ENCODE measurements at regions not wholly inside any gene's neighbourhood (a gene's known extent, or its start where the extent isn't known, plus 50 kb on each side); places are given as distances from the start of the nearest gene placed in this dataset.

- Histone ChIP-seq H3K27ac (ENCODE audit: low read depth, low read length, poor library complexity, severe bottlenecking) (no peak overlapping the region), H3K9me2 (ENCODE audit: insufficient read depth, low read length) (no peaks in the 10 kb centered on the region), H3K4me2 (ENCODE audit: low read length) (no peak overlapping the region), H2AFZ (ENCODE audit: low read length) (no peak overlapping the region), H4K20me1 (ENCODE audit: insufficient read depth, low read length) (no peaks in the 10 kb centered on the region), H3K4me3 (ENCODE audit: low read depth, low read length, poor library complexity, severe bottlenecking) (no peak overlapping the region), H3K36me3 (ENCODE audit: insufficient read depth, low read length) (no peaks in the 10 kb centered on the region), H3K9me3 (ENCODE audit: low read length) (no peaks in the 10 kb centered on the region), H3K4me1 (ENCODE audit: insufficient read depth, low read length, poor library complexity, severe bottlenecking) (no peaks in the 10 kb centered on the region), H3K79me2 (ENCODE audit: insufficient read depth, low read depth, low read length) (no peaks in the 10 kb centered on the region)
- intact Hi-C loops (cut with micrococcal nuclease; ENCODE audit: unreplicated experiment) = no loop called here
- no peak for TF ChIP-seq EZH2phosphoT487 (IDR thresholded peaks at IDR 0.05; ENCODE audit: borderline replicate concordance, low read depth, low read length)
- no peak for TF ChIP-seq CTCF (conservative IDR thresholded peaks at IDR 0.05; ENCODE audit: low read length)
- BruUV-seq (replicated peaks) = no TSS peak
- DNase-seq (ENCODE audit: low spot score) = no peak
- POLR2A ChIA-PET = interaction anchor here (0.9 to 1.6 kb wide), 2 partner anchors 9 to 18 kb away, joined by 4 to 6 read pairs; no protein-coding TSS in a partner anchor
- CTCF ChIA-PET (ENCODE audit: unreplicated experiment) = no interaction called here
These were observed 474.4 kb downstream of the NTRK3 start for GRCh38 chr15:87781959-87782625.

DNA sequence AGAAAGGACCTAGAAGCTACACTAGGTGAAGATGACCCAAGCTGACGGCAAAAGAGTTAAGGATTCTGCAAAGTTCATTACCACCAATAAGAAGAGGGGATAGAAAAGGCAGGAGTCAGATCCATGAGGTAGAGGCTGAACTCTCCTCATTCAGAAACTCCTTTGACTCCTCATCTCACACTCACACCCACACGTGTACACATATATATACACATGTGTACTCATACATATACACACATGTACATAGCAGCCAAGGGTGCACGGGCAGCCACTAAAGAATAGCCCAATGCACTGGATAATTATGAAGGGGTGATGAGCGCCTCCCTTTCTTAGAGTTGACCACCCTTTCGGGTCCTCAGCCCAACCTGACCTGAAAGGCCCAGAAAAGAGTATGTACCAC is 476.8 kb downstream of the NTRK3 start:
- ChIA-PET POLR2A (no interaction called here), CTCF (ENCODE audit: unreplicated experiment) (no interaction called here)
- Histone ChIP-seq H3K4me1 (ENCODE audit: insufficient read depth, low read length, poor library complexity, severe bottlenecking) (no peaks in the 10 kb centered on the region), H3K4me3 (ENCODE audit: low read depth, low read length, poor library complexity, severe bottlenecking) (no peak overlapping the region), H4K20me1 (ENCODE audit: insufficient read depth, low read length) (no peaks in the 10 kb centered on the region), H3K36me3 (ENCODE audit: insufficient read depth, low read length) (no peaks in the 10 kb centered on the region), H3K4me2 (ENCODE audit: low read length) (no peak overlapping the region), H3K79me2 (ENCODE audit: insufficient read depth, low read depth, low read length) (no peaks in the 10 kb centered on the region), H3K27ac (ENCODE audit: low read depth, low read length, poor library complexity, severe bottlenecking) (no peak overlapping the region), H3K9me2 (ENCODE audit: insufficient read depth, low read length) (no peaks in the 10 kb centered on the region), H2AFZ (ENCODE audit: low read length) (no peak overlapping the region), H3K9me3 (ENCODE audit: low read length) (no peaks in the 10 kb centered on the region)
- intact Hi-C loops (cut with micrococcal nuclease; ENCODE audit: unreplicated experiment) = no loop called here
- no peak for TF ChIP-seq CTCF (conservative IDR thresholded peaks at IDR 0.05; ENCODE audit: low read length)
- no peak for TF ChIP-seq EZH2phosphoT487 (IDR thresholded peaks at IDR 0.05; ENCODE audit: borderline replicate concordance, low read depth, low read length)
- DNase-seq (ENCODE audit: low spot score) = no peak
- BruUV-seq (replicated peaks) = no TSS peak

DNA sequence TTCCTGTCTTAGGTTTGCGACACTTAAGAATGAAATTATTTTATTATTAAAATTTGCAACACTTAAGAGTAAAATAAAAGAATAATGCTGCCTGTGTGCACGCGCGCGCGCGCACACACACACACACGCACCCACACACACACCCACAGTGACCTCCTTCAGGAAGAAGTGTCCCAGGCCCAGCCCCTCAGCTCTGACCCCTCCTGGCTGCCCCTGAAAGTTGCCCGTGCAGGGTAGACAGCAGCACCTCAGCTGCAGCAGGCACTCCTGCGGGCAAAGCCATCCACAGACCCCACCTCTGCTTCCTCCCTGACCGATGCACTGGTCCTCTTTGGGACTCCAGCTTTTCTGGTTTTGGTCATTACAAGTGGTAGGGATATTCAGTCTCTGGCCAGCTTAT is 478.2 kb downstream of the NTRK3 start:
- no peaks in the 10 kb centered on the region for H4K20me1 ChIP-seq (ENCODE audit: insufficient read depth, low read length)
- no peak overlapping the region for H3K4me2 ChIP-seq (ENCODE audit: low read length)
- H3K4me3 ChIP-seq (ENCODE audit: low read depth, low read length, poor library complexity, severe bottlenecking) = no peak overlapping the region
- DNase-seq (ENCODE audit: low spot score) = no peak
- H3K27ac ChIP-seq (ENCODE audit: low read depth, low read length, poor library complexity, severe bottlenecking) = no peak overlapping the region
- no TSS peak for BruUV-seq (replicated peaks)
- TF ChIP-seq CTCF (conservative IDR thresholded peaks at IDR 0.05; ENCODE audit: low read length) = no peak
- TF ChIP-seq EZH2phosphoT487 (IDR thresholded peaks at IDR 0.05; ENCODE audit: borderline replicate concordance, low read depth, low read length) = no peak
- ChIA-PET CTCF (ENCODE audit: unreplicated experiment) (no interaction called here), POLR2A (no interaction called here)
- no peak overlapping the region for H2AFZ ChIP-seq (ENCODE audit: low read length)
- H3K36me3 ChIP-seq (ENCODE audit: insufficient read depth, low read length) = no peaks in the 10 kb centered on the region
- intact Hi-C loops (cut with micrococcal nuclease; ENCODE audit: unreplicated experiment) = no loop called here
- no peaks in the 10 kb centered on the region for H3K4me1 ChIP-seq (ENCODE audit: insufficient read depth, low read length, poor library complexity, severe bottlenecking)
- H3K79me2 ChIP-seq (ENCODE audit: insufficient read depth, low read depth, low read length) = no peaks in the 10 kb centered on the region
- H3K9me2 ChIP-seq (ENCODE audit: insufficient read depth, low read length) = no peaks in the 10 kb centered on the region
- H3K9me3 ChIP-seq (ENCODE audit: low read length) = no peaks in the 10 kb centered on the region

All from OCI-LY7 (cell line).